HEK293 (cell line): ENCODE measurements at regions not wholly inside any gene's neighbourhood (a gene's known extent, or its start where the extent isn't known, plus 50 kb on each side); places are given as distances from the start of the nearest gene placed in this dataset.
"Not testable (repeated sequence)": the region's sequence is repeated elsewhere in the genome, so short reads cannot be mapped to it uniquely, and the experiment has no call there.

Experiments
- CTCF ChIA-PET: fragments of 350-600 bp; formaldehyde crosslinking; extraction: SDS; loops from one replicate; lab custom pipeline; 2021; ENCODE audit warnings: antibody characterized with exemption; lab: Yijun Ruan, JAX
- POLR2A ChIA-PET: fragments of 300-600 bp; formaldehyde crosslinking; extraction: SDS; loops from one replicate; lab custom pipeline; 2020; ENCODE audit warnings: antibody characterized with exemption, inconsistent platforms; lab: Yijun Ruan, JAX
- H3K27ac ChIP-seq: fragments of 200-500 bp; sonication (Bioruptor generic); 2 replicates; pipeline ENCODE4 v1.5.1; 2014; ENCODE audit warnings: low read depth, low read length, control low read depth, inconsistent platforms; ENCODE audit errors: extremely low read depth
- H3K36me3 ChIP-seq, 2 experiments: fragments of 200-500 bp in 1 of 2; sonication (Bioruptor generic) in 1 of 2; 1 replicate in 1 of 2; 2 replicates in 1 of 2; pipeline ENCODE4 v1.5.1; 2014 to 2017; ENCODE audit warnings: inconsistent platforms in 2 of 2, low read length in 2 of 2; ENCODE audit not compliant: control insufficient read depth in 2 of 2, insufficient read depth in 1 of 2
- H3K4me1 ChIP-seq: fragments of 200-500 bp; sonication (Bioruptor generic); 2 replicates; pipeline ENCODE4 v1.5.1; 2014; ENCODE audit warnings: mild to moderate bottlenecking, low read length, inconsistent platforms; ENCODE audit not compliant: control insufficient read depth, insufficient read depth
- H3K4me3 ChIP-seq: 2 replicates; pipeline ENCODE4 v1.5.1; 2011; ENCODE audit warnings: low read depth, mild to moderate bottlenecking, control low read depth, low read length, moderate library complexity
- H3K9me3 ChIP-seq: fragments of 200-500 bp; sonication (Bioruptor generic); 2 replicates; pipeline ENCODE4 v1.5.1; 2014; ENCODE audit warnings: low read depth, low read length, inconsistent platforms; ENCODE audit not compliant: control insufficient read depth, insufficient read depth
- EGR2 ChIP-seq: fragments of 450-650 bp; formaldehyde crosslinking; IDR thresholded peaks from 2 replicates; pipeline ENCODE4 v1.5.1; 2016; ENCODE audit warnings: low read depth, missing biosample characterization, missing genetic modification characterization
- HOXD13 ChIP-seq: sonication (generic); formaldehyde crosslinking; IDR thresholded peaks from 2 replicates; pipeline ENCODE4 v1.8.0; 2022; ENCODE audit warnings: missing genetic modification reagents, borderline replicate concordance
- KLF16 ChIP-seq: fragments of 450-650 bp; formaldehyde crosslinking; IDR thresholded peaks from 2 replicates; pipeline ENCODE4 v1.5.1; 2017; ENCODE audit warnings: missing biosample characterization, missing genetic modification characterization
- YY1 ChIP-seq: fragments of 450-650 bp; formaldehyde crosslinking; IDR thresholded peaks from 2 replicates; pipeline ENCODE4 v1.5.1; 2018; ENCODE audit warnings: missing biosample characterization, missing genetic modification characterization
- ZFP41 ChIP-seq: fragments of 450-650 bp; formaldehyde crosslinking; IDR thresholded peaks from 2 replicates; pipeline ENCODE4 v1.5.1; 2016; ENCODE audit warnings: missing biosample characterization, missing genetic modification characterization, borderline replicate concordance
- ZNF114 ChIP-seq: fragments of 450-650 bp; formaldehyde crosslinking; IDR thresholded peaks from 2 replicates; pipeline ENCODE4 v1.5.0; 2017; ENCODE audit warnings: missing biosample characterization, missing genetic modification characterization
- ZNF184 ChIP-seq: fragments of 450-650 bp; IDR thresholded peaks from 2 replicates; pipeline ENCODE4 v1.5.1; 2018; ENCODE audit warnings: missing biosample characterization, mild to moderate bottlenecking, missing genetic modification characterization
- ZNF292 ChIP-seq: fragments of 450-650 bp; formaldehyde crosslinking; IDR thresholded peaks from 2 replicates; pipeline ENCODE4 v1.5.1; 2016; ENCODE audit warnings: low read depth, missing biosample characterization, missing genetic modification characterization, borderline replicate concordance
- ZNF324 ChIP-seq: fragments of 450-650 bp; formaldehyde crosslinking; IDR thresholded peaks from 2 replicates; pipeline ENCODE4 v1.5.1; 2016; ENCODE audit warnings: missing biosample characterization, missing genetic modification characterization
- ZNF366 ChIP-seq: fragments of 450-650 bp; formaldehyde crosslinking; conservative IDR thresholded peaks from 2 replicates; pipeline ENCODE4 v1.5.1; 2016; ENCODE audit warnings: missing biosample characterization, missing genetic modification characterization
- ZNF501 ChIP-seq: fragments of 450-650 bp; formaldehyde crosslinking; IDR thresholded peaks from 2 replicates; pipeline ENCODE4 v1.5.1; 2016; ENCODE audit warnings: missing biosample characterization, missing genetic modification characterization
- ZNF521 ChIP-seq: fragments of 450-650 bp; formaldehyde crosslinking; IDR thresholded peaks from 2 replicates; pipeline ENCODE4 v1.5.1; 2017; ENCODE audit warnings: missing biosample characterization, mild to moderate bottlenecking, missing genetic modification characterization
- ZNF610 ChIP-seq: fragments of 450-650 bp; formaldehyde crosslinking; IDR thresholded peaks from 2 replicates; pipeline ENCODE4 v1.5.1; 2016; ENCODE audit warnings: missing biosample characterization, missing genetic modification characterization, borderline replicate concordance
- ZNF701 ChIP-seq: fragments of 450-650 bp; formaldehyde crosslinking; IDR thresholded peaks from 2 replicates; pipeline ENCODE4 v1.5.1; 2016; ENCODE audit warnings: missing biosample characterization, missing genetic modification characterization
- TF ChIP-seq, protein P1 (sequence below): fragments of 450-650 bp; formaldehyde crosslinking; IDR thresholded peaks from 2 replicates; pipeline ENCODE4 v1.5.1; 2016; ENCODE audit warnings: missing biosample characterization, missing genetic modification characterization, low read depth

DNA sequence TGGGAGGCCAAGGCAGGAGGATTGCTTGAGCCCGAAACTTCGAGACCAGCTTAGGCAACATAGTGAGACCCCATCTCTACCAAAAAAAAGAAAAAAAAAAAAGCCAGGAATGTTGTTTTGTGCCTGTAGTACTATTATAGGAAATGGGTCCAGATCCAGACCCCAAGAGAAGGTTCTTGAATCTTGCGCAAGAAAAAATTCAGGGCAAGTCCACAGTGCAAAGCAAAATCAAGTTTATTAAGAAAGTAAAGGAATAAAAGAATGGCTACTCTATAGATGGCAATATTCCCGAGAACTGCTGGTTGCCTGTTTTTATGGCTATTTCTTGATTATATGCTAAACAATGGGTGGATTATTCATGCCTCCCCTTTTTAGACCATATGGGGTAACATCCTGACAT is 51.2 kb upstream of the RDX start:
- Histone ChIP-seq H3K27ac (no peak overlapping the region), H3K4me1 (no peaks in the 10 kb centered on the region), H3K4me3 (no peak overlapping the region), H3K36me3 (no peaks in the 10 kb centered on the region), H3K9me3 (no peaks in the 10 kb centered on the region)
- POLR2A ChIA-PET = no interaction called here
- CTCF ChIA-PET = no interaction called here
- no peak for TF ChIP-seq ZNF501
- no peak for TF ChIP-seq ZNF324
- TF ChIP-seq ZNF184 (tag by site-specific recombination) = no peak
- no peak for TF ChIP-seq ZNF114 (tag by site-specific recombination)
- TF ChIP-seq, protein P1, sequence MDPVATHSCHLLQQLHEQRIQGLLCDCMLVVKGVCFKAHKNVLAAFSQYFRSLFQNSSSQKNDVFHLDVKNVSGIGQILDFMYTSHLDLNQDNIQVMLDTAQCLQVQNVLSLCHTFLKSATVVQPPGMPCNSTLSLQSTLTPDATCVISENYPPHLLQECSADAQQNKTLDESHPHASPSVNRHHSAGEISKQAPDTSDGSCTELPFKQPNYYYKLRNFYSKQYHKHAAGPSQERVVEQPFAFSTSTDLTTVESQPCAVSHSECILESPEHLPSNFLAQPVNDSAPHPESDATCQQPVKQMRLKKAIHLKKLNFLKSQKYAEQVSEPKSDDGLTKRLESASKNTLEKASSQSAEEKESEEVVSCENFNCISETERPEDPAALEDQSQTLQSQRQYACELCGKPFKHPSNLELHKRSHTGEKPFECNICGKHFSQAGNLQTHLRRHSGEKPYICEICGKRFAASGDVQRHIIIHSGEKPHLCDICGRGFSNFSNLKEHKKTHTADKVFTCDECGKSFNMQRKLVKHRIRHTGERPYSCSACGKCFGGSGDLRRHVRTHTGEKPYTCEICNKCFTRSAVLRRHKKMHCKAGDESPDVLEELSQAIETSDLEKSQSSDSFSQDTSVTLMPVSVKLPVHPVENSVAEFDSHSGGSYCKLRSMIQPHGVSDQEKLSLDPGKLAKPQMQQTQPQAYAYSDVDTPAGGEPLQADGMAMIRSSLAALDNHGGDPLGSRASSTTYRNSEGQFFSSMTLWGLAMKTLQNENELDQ (tag by site-specific recombination) = no peak
- TF ChIP-seq ZNF701 (tag by site-specific recombination) = no peak

DNA sequence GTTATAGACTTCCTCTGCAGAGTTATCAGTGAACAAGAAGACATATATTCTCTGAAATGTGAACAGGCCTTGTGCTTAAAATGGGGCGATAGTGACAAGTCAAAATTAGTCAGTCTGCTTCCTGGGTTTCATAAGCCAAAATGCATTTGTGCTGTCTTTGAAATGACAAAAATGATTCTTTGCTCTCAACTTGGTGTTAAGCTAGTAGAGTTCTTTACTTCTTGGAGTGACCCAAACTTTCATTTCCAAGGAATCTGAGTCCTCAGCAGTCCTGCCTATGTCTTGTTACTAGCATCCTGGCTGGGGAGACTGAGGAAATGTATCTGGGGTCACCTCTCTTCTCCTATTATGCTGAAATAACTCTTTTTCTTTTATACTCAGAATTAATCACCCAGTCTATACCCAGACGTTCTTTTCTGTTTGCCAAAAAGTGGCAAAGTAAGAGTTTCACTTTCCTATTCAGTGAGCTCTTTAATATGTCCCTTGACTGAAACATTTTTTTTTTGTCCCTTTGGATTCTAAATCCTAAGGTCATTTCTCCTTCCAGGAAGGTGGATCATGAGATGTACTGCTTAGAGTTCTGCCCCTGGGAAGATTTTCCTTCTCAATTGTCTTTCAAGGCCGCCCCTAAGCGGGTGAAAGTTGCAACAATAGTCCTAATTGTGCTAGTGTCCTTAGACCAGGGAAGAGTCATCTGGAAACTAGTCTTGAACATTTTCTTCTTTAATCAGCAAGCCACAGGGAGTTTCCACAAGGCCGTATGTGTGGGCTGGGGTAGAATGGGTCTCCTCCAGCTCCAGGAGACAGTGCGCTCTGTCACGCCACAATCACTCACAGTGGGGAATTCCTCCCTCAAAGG is 53.0 kb upstream of the RDX start:
- Histone ChIP-seq H3K36me3 (no peaks in the 10 kb centered on the region), H3K9me3 (no peaks in the 10 kb centered on the region), H3K27ac (no peak overlapping the region), H3K4me3 (no peak overlapping the region), H3K4me1 (no peaks in the 10 kb centered on the region)
- CTCF ChIA-PET = interaction anchor here (0.6 to 0.9 kb wide), 2 partner anchors 13 to 18 kb away, joined by 3 to 4 read pairs; no protein-coding TSS in a partner anchor
- TF ChIP-seq ZNF521 = no peak
- TF ChIP-seq ZNF366 = no peak
- TF ChIP-seq ZNF610 (tag by site-specific recombination) = no peak
- no peak for TF ChIP-seq ZFP41
- TF ChIP-seq ZNF292 = no peak
- POLR2A ChIA-PET = no interaction called here

DNA sequence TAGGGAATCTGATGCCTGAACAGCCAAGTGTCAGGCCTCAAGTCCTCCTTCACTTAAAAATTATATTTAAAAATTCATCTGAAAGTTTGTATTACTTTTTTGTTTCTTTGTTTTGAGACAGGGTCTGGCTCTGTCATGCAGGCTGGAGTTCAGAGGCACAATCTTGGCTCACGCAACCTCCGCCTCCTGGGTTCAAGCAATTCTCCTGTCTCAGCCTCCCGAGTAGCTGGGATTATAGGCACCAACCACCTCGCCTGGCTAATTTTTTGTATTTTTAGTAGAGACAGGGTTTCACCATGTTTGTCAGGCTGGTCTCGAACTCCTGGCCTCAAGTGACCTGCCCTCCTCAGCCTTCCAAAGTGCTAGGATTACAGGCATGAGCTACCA is 53.6 kb upstream of the RDX start:
- H3K36me3 ChIP-seq, H3K9me3 ChIP-seq, H3K4me3 ChIP-seq, H3K27ac ChIP-seq, H3K4me1 ChIP-seq, POLR2A ChIA-PET: not testable (repeated sequence)
- CTCF ChIA-PET = interaction anchor here (0.6 to 1.0 kb wide), 4 partner anchors 18 to 48 kb away, joined by 3 to 4 read pairs (median 3); no protein-coding TSS in a partner anchor

DNA sequence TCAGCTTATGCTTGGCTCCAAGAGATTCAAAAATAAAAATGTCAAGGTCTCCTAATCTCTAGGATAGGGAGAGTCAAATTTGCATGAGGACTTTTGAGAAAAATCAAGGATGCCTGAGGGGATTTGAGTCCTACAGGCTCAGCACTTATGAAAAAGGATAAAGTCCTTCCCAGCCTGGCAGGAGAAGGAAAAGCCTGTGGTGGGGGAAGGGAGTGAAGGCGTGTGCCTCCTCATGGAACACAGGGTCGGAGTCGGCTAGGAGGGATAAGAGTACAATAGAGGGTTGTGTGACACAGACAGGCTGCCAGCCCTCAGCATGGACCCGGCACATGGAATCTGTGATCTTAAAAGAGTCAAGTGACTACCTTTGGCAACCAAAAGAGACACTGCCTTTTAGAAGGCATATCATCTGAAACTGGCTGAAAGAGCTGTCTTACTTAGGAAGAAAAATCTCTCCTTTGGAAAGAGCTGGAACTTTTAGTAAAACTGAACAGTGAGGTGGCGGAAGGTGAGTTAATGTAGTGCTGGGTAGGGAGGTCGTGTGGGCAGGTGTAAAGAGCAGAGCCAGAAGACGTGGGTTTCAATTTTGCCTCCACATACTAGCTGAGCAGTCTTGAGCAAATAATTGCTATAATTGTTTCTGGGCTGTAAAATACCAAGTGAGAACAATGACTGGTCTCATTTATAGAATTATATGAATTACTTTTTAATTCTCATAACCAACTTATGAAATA is 58.8 kb upstream of the RDX start:
- Histone ChIP-seq H3K4me1 (no peaks in the 10 kb centered on the region), H3K9me3 (no peaks in the 10 kb centered on the region), H3K27ac (no peak overlapping the region; the same call in 1 of the 2 replicates), H3K36me3 (no peaks in the 10 kb centered on the region), H3K4me3 (no peak overlapping the region)
- POLR2A ChIA-PET = no interaction called here
- TF ChIP-seq HOXD13 (CRISPR knock-in tag) = no peak
- TF ChIP-seq KLF16 = no peak
- peak; percentile 28; the same call in 1 of the 2 replicates for TF ChIP-seq EGR2 (tag by site-specific recombination)
- TF ChIP-seq YY1 (tag by site-specific recombination) = no peak
- CTCF ChIA-PET = interaction anchor here (1.8 kb wide), 1 partner anchor 154 kb away, joined by 5 read pairs; no protein-coding TSS in a partner anchor
